NCI-H1694 (cell line): ENCODE measurements at regions not wholly inside any gene's neighbourhood (a gene's known extent, or its start where the extent isn't known, plus 50 kb on each side); places are given as distances from the start of the nearest gene placed in this dataset.

Source experiments
- DNase-seq: peaks from one replicate; lab custom pipeline; 2025; lab: John Stamatoyannopoulos, UW

- DNase-seq: peak; percentile 1
Measured at GRCh38 chr18:45119876-45120275, 439.2 kb downstream of the SETBP1 start.

GRCh38 chr18:45121146-45121545, 440.5 kb downstream of the SETBP1 start:
- no peak for DNase-seq

DNA sequence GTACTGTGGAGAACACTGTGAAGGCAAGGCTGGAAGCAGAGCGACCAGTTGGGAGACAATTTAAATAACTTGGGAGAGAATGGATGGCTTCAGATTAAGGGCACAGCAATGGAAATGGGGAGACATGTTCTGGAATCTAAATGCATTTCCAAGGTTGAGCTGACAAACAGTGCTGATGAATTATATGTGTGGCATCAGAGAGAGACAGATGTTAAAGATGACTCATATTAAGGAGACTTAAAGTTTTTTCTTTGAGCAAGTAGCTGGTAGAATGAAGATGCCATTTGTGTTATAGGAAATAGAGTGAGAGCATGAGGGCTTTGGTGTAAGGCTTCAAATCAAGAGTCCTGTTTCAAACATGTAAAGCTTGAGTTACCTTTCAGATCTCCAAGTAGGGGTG, 441.8 kb downstream of the SETBP1 start:
- no peak for DNase-seq

DNA sequence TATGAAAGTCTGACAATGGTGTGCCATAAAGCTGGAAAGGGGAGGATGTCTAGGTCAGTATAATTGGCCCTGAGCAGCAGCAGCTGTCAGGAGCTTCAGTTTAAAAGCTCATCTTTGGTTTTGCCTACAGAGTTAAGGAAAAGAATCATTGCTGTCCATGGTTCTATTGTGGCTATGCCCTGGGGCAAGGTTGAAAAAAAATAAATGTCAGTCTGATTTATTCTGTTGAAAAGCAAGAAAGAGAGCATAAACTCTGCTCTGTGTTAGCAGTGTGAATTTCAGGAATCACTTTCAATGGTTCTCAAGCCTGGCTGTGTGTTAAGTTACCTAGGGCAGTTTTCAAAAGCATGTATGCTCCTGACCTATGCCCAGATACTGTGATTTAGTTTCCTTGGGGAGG, 446.7 kb downstream of the SETBP1 start:
- no peak for DNase-seq

GRCh38 chr18:45133276-45133675, 452.6 kb downstream of the SETBP1 start:
- DNase-seq: no peak

DNA sequence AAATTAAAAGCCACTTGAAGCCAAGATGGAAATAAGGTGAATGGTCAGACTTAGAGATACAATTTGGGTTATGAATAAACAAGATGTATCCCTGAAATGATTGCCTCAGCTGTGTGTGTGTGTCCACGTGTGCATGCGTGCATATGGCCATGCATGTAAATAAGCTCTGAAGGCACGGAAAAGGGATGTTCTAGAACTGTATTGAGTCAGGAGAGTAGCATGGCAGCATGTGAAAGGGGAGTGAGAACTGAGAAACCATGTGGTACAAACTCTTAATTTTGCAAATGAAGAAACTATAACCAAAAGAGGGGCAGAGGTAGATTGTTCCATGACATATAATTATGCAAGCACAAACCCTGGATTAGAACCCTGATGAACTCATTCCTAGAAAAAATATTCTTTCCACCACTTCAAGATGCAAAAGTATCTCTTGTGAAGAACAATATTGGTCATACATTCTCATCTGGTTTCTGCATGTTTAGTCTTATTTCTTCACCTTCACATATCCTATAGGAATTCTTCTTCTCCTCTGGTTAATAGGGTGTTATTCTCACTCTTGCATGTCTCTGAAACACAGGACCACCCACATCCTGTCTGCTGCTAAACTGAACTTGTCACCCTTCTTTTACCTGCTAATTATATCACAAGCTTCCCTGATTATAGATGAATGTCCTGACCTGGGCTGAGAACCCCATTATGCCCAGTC, 455.8 kb downstream of the SETBP1 start:
- no peak for DNase-seq

- DNase-seq: no peak
Measured at GRCh38 chr18:45137087-45137419, 456.4 kb downstream of the SETBP1 start.

DNA sequence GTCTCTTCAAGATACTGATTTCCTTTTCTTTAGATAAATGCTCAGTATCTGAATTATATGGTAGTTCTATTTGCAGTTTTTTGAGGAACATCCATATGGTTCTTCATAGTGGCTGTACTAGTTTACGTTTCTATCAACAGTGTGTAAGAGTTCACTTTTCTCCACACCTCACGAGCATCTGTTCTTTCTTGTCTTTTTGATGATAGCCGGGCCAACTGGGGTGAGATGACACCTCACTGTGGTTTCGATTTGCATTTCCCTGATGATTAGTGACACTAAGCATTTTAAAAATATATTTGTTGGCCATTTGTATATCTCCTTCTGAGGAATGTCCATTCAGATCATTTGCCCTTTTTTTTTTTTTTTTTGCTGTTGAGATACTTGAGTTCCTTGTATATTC, 458.8 kb downstream of the SETBP1 start:
- DNase-seq: no peak

DNA sequence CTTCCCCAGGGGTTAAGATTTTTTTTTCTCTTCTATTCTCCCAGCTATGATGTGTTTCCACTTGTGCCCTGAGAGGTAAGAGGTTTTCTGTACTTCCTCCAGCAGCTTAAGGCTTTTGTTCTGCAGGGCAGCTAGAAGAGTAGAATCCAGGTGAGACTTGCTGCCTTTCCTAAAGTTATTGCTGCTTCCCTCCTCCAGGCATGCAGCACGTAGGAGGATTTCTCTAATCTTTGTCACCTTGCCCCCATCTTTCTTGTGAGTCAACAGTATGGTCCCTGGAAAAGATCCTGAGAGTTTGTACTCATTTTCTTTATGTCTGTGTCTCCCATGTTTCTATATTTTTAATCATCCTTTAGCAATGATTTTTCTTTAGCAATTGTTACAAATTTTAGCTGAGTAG, 462.2 kb downstream of the SETBP1 start:
- no peak for DNase-seq

DNA sequence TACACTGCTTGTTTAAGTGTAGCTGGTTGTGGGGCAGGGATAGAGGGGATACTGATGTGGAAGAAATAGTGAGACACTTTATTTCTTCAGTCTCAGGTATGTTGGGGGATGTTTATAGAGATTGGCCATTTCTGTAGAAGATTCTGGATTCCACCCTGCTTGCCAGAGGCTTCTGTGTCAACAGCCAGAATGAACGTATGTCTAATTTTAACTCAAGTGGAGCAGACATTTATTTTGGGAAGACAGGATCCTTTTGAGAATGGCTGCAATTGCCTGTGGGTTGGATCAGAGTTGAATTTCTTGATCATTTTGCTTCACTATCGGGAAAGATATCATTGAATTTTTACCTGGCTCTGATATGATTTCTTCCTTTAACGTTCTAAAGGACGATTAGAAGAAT, 465.6 kb upstream of the SLC14A2 start:
- DNase-seq: no peak

DNA sequence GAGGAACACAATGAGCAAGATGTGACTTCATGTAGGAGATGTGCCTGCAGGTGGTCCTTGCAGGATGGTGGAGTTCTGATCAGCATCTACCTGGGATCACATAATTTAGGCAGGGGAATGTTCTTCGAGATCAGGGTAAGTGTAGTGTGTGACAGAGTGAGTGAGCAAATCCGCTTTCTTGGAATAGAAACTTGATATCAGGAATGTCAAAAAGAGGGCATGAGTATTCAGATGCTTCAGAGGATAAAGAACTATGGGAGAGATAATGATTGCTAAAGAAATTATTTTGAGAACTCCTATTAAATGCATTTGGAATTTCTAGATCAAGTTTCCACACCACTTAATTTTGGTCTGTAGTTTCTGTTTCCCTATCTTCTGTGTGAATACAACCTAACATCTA, 463.6 kb upstream of the SLC14A2 start:
- no peak for DNase-seq

DNA sequence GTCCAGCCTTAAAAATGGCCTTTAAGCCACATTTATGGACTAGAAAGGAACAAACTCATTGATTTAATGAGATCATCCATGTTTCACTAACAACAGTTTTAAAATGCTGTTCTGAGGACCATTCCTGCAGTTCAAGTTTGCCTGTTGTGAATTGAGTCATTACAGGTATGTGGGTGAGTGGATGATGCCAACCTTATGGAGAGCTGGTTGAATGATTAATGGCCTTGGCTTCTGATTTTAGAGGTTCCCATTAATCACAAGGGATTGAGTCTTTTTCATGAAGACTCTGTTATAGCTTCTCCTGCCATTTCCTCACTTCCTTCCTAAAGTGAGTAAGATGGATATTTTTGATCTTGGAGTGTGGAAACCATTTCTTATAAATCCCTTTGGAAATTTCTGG, 459.8 kb upstream of the SLC14A2 start:
- DNase-seq: no peak

GRCh38 chr18:45156946-45157345, 458.3 kb upstream of the SLC14A2 start:
- DNase-seq: no peak

- DNase-seq: no peak
Measured at GRCh38 chr18:45157576-45157975, 457.7 kb upstream of the SLC14A2 start.

GRCh38 chr18:45161850-45162249, 453.4 kb upstream of the SLC14A2 start:
- DNase-seq: no peak

- no peak for DNase-seq
Measured at GRCh38 chr18:45163871-45164270, 451.4 kb upstream of the SLC14A2 start.

DNA sequence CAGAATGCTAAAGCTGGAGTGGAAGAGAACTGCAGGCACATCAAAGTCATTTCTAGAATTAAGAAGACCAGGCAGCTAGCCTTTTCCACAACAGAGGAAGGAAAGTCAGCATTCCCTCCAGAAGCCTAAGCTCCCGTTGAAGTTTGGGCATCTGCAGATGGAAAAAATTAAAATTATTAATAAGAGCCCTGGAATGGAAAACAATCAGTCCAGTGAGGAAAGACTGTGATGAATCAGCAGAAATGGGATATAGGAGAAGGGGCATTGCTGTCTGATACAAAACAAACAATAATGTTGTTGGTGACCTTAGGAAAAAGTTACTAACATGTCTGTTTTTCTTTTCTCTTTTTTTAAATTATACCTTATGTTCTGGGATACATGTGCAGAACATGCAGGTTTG, 450.7 kb upstream of the SLC14A2 start:
- DNase-seq: no peak

DNA sequence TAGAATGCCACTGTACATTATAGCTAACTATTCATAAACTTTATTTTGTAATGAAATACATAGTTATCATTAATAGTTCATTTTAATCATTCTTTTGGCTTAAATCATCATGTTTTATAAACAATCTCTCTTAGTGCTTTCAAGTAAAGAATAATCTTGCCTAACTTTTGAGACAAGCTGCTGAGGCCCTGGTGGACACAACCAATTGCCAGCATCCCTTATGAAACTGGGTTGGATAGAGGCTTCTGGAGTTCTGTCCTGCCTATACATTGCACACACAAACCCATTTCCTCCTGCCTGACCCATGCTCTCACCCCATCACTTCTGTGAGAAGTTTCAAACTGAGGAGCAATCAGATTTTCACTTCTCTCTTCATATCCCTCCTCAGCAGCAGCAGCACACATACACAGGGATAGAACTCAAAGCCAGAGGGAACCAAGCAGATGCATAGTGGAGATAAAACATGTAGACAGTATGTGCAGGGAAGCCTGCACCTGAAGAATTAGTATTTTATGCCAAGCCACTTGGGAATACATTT, 450.0 kb upstream of the SLC14A2 start:
- no peak for DNase-seq

GRCh38 chr18:45165871-45166270, 449.4 kb upstream of the SLC14A2 start:
- DNase-seq: no peak

GRCh38 chr18:45166341-45166835, 448.9 kb upstream of the SLC14A2 start:
- DNase-seq: no peak

- no peak for DNase-seq
Measured at GRCh38 chr18:45166836-45167551, 448.3 kb upstream of the SLC14A2 start.

GRCh38 chr18:45167631-45168280, 447.5 kb upstream of the SLC14A2 start:
- no peak for DNase-seq
